HCT116 (cell line): ENCODE measurements at regions not wholly inside any gene's neighbourhood (a gene's known extent, or its start where the extent isn't known, plus 50 kb on each side); places are given as distances from the start of the nearest gene placed in this dataset.

ENCODE experiments used
- CEBPB ChIP-seq: IDR thresholded peaks from 2 replicates; pipeline ENCODE4 v1.6.1; 2012; ENCODE audit warnings: low read depth
- CTCF ChIP-seq, 3 experiments: fragments of 200-600 bp in 1 of 3; sonication (generic) in 1 of 3; IDR thresholded peaks in 2 of 3; conservative IDR thresholded peaks in 1 of 3; 2 replicates each; pipeline ENCODE4 v1.5.1; 2012 to 2017; ENCODE audit warnings: low read depth in 2 of 3, low read length in 2 of 3, antibody characterized with exemption in 1 of 3, borderline replicate concordance in 1 of 3, control low read depth in 1 of 3, mild to moderate bottlenecking in 1 of 3, mixed read lengths in 1 of 3, mixed run types in 1 of 3, moderate library complexity in 1 of 3; ENCODE audit not compliant: insufficient read depth in 1 of 3
- EZH2 ChIP-seq: fragments of 200-600 bp; sonication (generic); IDR thresholded peaks from 2 replicates; pipeline ENCODE4 v1.6.1; 2017; ENCODE audit warnings: antibody characterized with exemption, mixed run types
- EZH2phosphoT487 ChIP-seq: fragments of 200-600 bp; IDR thresholded peaks from 2 replicates; pipeline ENCODE4 v1.6.1; 2018; ENCODE audit warnings: antibody characterized with exemption, borderline replicate concordance
- FOSL1 ChIP-seq: IDR thresholded peaks from 2 replicates; pipeline ENCODE4 v1.6.1; 2012; ENCODE audit warnings: low read depth
- JUND ChIP-seq: IDR thresholded peaks from 2 replicates; pipeline ENCODE4 v1.6.1; 2012
- POLR2A ChIP-seq: IDR thresholded peaks from 2 replicates; pipeline ENCODE4 v1.7.0; 2011; ENCODE audit warnings: borderline replicate concordance; ENCODE audit not compliant: insufficient read depth, insufficient read length; ENCODE audit errors: extremely low read depth
- POLR2AphosphoS5 ChIP-seq: IDR thresholded peaks from 2 replicates; pipeline ENCODE4 v1.6.1; 2011; ENCODE audit warnings: mild to moderate bottlenecking, low read depth, low read length, moderate library complexity
- REST ChIP-seq: IDR thresholded peaks from 2 replicates; pipeline ENCODE4 v1.6.1; 2012; ENCODE audit warnings: low read depth
- SRF ChIP-seq: IDR thresholded peaks from 2 replicates; pipeline ENCODE4 v1.6.1; 2012; ENCODE audit warnings: low read depth
- ZFX ChIP-seq: fragments of 450-650 bp; IDR thresholded peaks from 2 replicates; pipeline ENCODE4 v1.6.1; 2017
- ZNF274 ChIP-seq: fragments of 200-500 bp; sonication (Bioruptor generic); IDR thresholded peaks from 2 replicates; pipeline ENCODE4 v1.6.1; 2014; ENCODE audit warnings: mild to moderate bottlenecking, low read depth, low read length, inconsistent platforms

GRCh38 chr13:111584101-111584672 lies 263.7 kb downstream of the TEX29 start:
- TF ChIP-seq JUND, result no peak
- no peak for TF ChIP-seq POLR2A
- TF ChIP-seq CTCF (IDR thresholded peaks at IDR 0.05 in 2 of 3, conservative IDR thresholded peaks at IDR 0.05 in 1 of 3; ENCODE audit: borderline replicate concordance in 1 of 3, insufficient read depth in 1 of 3, low read depth in 2 of 3, low read length in 2 of 3), result no peak
- no peak for TF ChIP-seq POLR2AphosphoS5
- no peak for TF ChIP-seq EZH2
- no peak for TF ChIP-seq CEBPB
- TF ChIP-seq EZH2phosphoT487, result no peak
- TF ChIP-seq ZNF274, result no peak
- TF ChIP-seq REST, result no peak
- no peak for TF ChIP-seq ZFX
- no peak for TF ChIP-seq FOSL1
- TF ChIP-seq SRF, result no peak
